H1 (cell line): ENCODE measurements at regions not wholly inside any gene's neighbourhood (a gene's known extent, or its start where the extent isn't known, plus 50 kb on each side); places are given as distances from the start of the nearest gene placed in this dataset.

ENCODE experiments used
- CBX5 ChIP-seq: fragments of 300-800, 300-1000 bp; sonication (generic); IDR thresholded peaks from 2 replicates; pipeline ENCODE4 v1.7.1; 2016; ENCODE audit warnings: antibody characterized with exemption, low read length, low read depth
- CTCF ChIP-seq, 3 experiments: IDR thresholded peaks; 1 replicate in 2 of 3; 2 replicates in 1 of 3; pipeline versions ENCODE4 v1.5.1 to v1.6.1; 2011; ENCODE audit warnings: low read length in 3 of 3, mild to moderate bottlenecking in 3 of 3, inconsistent platforms in 2 of 3, low read depth in 1 of 3, moderate library complexity in 1 of 3; ENCODE audit not compliant: insufficient read depth in 1 of 3; ENCODE audit errors: control extremely low read depth in 1 of 3
- SP4 ChIP-seq: IDR thresholded peaks from 2 replicates; pipeline ENCODE4 v1.6.1; 2012; ENCODE audit warnings: low read length, inconsistent platforms

DNA sequence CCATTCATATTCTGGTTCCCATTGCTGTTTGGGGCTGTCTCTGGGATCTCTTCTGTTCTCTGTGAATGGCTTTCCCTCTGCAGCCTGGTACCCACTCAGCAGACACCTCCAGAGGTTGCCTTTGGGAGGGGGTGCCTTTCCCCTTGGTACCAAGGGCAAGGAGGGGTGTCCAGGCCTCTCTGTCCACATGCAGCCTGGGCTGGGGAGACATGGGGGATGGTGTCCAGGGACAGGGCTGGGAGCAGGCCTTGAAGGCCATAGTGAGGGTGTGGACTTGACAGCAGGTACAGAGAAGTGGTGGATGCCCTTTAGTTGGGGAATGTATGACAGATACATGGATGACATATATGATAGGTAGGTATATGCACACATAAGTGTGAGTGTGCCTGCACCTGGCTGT is 83.7 kb downstream of the PLXNA1 start (continued):
- TF ChIP-seq CTCF (IDR thresholded peaks at IDR 0.05; ENCODE audit: control extremely low read depth in 1 of 3, insufficient read depth in 1 of 3, low read depth in 1 of 3, low read length in 3 of 3) (no peak), SP4 (no peak), CBX5 (no peak)
